GM19468 (cell line): ENCODE measurements at regions not wholly inside any gene's neighbourhood (a gene's known extent, or its start where the extent isn't known, plus 50 kb on each side); places are given as distances from the start of the nearest gene placed in this dataset.

Experiments used
- ATAC-seq: cut with Tn5 transposase; IDR thresholded peaks from one replicate; pipeline ENCODE4 v1.9.1; 2021; ENCODE audit warnings: mild to moderate bottlenecking, moderate library complexity, moderate number of reproducible peaks; ENCODE audit not compliant: unreplicated experiment; ENCODE audit errors: extremely low read depth

DNA sequence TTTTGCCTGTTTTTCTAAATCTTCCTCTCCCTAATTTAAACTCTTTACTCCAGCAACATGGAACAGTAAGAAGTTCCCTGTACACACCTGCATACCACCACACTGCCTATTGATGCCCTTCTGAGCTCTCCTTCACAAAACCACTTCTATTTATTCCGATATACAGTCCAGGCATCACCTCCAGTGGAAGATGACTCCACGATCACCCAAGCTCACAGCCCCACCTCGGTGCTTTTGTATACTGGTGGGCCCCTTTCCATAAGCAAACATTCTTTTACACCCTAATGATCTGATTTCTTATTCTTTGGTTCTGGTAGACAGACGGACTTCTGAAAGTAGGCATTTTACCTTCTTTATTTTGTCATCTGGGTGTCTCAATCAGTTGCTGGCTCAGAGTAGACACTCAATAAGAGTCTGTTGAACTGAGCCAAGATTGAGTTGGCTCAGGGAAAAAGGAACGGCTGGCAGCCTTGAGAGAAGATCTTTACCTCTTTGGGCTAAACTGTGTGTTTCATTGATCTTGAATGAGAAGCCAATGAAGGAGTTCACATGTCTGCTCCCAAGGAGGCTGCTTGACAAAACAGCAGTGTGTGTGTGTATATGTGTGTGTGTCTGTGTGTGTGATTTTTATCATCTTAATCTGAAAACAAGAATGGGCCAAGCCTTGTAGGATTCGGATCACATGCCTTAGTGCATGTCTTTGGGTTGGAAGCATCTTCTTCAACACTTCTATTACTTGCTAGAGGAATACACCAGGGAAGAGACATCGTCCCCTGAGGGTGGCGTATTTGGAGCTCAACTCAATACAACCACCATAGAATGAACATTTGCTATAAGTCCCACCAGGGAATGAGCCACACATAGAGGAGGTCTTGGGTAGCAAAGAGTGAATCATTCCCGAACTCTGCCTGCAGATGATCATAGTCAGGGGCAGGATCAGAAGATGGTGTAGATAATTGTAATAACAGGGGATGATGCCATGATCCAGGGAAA lies 341.8 kb downstream of the CYRIA start:
- ATAC-seq, result no peak

DNA sequence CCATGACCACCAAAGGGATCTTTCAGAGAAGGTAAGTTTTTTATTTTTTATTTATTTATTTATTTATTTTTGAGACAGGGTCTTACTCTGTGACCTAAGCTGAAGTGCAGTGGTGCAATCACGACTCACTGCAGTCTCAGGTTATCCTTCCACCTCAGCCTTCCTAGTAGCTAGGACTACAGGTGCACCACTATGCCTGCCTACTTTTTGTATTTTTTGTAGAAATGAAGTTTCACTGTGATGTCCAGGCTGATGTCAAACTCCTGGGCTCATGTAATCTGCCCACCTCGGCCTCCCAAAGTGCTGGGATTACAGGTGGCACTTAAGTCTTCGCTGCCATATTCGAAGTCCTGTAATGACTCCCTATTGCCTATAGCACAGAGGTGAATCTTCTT lies 342.5 kb downstream of the CYRIA start:
- ATAC-seq, result no peak

DNA sequence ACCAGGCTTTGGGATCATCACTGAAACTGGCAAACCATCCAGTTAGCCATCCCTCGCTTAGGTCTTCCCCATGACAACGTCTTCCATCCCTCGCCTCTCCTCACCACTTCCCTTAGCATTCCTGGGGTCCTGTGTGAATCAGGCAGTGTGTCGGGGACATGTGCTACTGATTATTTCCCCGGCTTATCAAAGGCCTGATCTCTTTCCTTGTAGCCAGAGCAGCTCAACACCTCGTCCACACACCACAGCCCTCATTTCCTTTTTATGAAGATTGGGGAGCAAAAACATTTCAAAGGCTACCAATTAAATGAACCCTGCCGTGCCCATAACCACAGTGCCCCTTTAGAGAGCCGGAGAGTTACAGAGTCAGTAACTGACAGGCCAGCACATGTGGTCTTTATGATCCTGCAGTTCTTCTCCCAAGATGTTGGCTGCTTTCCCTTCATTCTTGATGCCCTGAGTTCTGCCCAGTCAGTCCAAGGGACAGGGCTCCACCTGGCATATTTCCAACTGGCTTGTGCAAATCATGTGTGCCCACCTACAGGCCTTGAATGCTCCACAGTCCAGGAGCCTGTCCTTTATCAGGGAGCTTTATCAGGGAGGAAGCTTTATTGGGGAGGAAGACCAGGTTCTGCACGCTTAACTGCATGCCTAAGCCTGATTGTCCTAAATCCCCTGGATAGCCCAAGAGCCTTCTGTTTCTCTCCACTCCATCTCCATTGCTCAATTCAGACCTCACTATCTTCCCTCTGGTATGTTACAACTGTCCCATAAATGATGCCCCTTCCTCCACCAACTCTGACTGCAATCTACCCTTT lies 343.1 kb downstream of the CYRIA start:
- no peak for ATAC-seq

DNA sequence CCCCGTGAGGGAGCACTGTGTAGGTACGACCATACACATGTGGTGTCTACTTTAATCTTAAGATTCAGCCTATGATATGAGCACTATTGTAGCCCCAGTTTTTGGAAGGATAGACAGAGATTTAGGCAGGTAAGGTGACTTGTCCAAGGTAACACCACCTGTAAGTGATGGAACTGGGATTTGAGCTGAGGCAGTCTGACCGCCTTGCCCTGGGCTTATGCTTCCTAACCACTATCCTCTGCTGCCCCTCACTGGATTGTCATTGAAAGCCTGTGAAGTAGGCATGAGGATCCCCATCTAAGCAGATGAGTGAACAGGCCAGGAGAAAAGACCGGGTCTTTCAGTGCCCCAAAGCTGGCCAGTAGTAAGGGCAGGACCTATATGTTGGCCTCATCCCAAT lies 343.8 kb downstream of the CYRIA start:
- no peak for ATAC-seq

DNA sequence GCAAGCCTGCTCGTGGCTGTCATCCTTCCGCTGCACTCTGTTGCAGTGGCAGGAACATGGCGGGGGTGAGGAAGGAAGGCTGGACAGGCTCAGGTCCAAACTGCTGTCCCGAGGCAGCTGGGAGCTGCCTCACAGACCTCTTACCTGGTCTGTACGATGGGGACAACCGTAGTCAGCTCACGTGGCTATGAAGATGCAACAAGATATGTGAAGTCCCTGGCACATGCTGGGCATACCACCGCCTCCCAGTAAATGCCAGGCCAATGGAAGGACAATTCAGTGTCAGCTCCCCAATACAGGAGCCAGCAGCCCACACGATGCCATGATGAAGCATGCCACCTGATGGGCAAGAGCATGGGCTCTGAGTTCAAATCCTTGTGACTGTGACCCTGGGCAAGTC lies 344.4 kb downstream of the CYRIA start:
- ATAC-seq, result no peak

DNA sequence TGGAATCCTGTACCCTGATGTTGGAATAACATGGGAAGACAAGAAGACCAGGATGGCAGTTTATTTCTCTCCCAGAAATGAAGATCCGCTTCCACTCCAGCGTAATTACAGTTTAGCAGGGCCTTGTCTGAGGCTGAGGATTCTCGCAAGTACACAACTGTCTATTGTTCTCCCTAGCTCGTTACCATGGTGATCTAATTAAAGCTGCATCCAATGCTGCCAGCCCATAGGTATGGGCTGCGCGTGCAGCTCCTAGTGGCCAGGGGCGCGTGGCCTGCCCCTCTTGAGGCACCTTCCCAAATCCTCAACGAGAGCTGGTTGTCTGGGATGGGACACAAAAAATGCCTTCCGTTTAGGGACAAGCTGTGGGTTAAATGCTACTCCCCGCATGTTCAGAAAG lies 344.9 kb downstream of the CYRIA start:
- ATAC-seq, result no peak

DNA sequence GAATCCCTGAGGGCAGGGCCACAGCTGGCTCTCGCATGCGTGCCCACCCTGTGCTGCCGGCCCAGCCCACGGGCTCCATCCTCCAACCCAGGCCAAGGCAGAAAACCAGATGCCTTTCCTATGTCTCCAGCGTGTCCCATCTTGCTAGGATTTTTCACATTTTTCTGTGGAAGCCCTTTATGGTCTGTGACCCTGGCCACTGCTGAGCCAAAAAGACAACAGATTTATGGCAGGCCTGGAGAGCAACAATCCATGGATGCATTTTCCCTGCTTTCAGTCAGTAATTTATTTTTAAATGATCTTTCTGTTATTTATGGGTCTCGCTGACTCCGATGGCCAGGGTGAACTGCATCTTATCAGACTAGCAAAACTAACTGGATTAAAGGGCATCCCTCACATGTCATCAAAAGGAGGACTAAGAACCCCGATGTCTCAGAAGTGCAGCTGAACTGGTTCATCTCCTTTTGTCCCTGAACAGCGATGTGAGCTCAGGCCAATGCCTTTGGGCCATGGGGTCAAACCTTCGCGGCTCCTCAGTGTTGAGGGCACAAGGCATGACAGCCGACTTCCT lies 346.0 kb downstream of the CYRIA start:
- ATAC-seq, result no peak

DNA sequence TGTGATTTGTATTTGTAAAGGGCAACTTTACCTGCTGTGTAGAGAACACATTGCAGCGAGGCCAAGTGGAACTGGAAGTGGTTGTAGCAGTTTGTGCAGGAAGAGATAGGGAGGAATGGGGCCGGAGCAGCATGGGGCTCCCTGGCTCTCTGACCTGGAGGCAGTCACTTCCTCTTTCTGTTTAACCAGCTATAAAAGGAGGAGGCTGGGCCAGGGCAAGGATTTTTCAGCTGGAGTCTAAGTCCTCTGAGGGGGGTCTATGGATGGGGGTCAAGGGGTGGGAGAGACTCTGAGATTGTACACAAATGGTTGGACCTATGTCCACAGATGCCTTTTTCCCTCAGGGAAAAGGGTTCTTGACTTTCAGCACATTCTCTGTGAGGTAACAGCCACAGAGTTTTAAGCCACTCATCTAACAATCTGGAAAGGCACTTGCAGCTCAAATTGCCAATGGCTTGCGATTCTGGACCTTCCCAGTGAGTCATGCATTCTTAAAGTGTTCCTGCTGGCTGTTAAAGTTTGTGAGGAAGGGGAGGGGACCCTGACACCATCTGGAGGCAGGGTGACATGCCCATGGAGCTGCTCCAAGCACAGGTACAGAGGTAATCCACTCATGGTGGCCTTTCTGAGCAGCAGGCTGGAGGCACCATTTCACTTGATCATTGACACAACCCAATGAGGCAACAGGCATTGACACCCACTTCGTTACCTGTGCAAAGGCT lies 347.0 kb downstream of the CYRIA start:
- ATAC-seq, result no peak

DNA sequence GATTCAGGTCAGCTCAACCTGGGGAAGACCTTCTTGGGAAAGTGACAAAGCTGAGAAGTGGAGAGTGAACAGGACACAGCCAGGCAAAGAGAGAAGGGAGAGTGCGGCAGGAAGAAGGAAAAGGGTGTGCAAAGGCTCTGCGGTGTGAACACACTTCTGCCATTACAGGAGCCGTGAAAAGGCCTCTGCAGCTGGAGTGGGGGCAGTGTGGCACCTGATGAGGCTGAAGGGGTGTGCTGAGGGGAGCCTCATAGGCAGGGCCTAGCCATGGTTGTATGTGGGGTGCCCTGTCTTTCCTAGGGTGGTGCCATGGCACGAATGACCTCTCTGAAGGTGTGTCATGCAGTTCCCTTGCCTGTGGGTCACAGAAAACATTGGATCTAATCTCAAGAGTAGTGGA lies 347.6 kb downstream of the CYRIA start:
- no peak for ATAC-seq

DNA sequence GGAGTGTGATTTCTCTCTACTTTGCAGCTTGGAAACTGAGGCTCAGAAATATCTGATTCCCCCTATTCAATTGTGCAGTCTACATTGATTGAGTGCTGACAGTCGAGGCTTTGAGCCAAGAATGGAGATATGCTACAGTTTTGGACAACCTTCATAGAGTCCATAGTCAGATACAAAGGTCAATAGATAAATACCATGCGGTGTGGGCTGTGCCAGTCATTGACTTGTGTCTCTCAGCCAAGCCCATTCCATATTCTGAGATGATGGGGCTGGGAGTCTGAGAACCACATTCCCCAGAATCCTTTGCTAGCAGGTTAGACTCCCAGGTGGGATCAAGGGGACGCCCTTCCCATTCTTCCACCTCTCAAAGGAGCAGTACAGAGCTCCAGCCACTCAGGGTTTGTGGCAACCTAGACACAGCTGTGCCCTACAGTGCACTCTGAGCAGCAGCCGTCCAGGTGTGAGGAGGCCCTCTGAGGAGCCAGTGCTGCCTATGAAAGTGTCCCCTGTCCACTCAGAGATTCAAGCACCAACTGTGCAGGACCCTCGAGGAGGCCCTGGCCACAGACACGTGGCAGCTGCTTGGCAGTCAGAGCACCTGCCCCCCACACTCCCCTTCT lies 348.3 kb downstream of the CYRIA start:
- no peak for ATAC-seq

DNA sequence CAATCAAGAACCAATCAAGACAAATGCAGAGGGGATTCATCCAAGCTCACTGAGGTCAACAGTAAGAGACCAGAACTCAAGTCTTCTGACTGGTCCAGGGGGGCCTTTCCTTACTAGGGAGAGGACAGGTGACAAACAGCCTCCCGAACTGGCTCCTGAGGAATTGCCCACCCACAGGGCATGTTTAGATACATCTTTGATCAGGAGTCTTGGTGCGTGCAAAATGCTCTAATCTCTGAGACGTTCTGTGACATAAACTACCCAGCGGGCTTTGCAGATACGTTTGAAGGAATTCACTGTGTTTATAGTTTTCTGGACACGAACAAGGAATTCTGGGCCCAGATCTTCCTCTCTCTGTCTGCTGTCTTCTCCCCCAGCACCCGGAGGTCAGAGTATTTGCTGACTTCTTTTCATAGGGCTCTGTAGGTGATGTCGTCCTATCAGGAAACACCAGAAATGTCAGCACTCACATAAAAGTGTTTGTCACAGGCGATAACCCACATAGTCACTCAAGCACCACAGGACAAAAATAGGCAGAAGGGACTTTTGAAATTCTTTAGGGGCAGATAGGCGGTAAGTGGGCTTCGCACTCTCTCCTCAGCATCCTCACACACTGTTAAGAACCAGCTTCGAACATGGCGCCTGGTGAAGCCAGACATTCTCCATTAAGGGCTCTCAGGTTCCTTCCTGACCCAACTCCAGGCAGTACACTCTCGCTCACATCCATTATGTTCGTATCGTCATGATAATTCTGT lies 349.0 kb downstream of the CYRIA start:
- no peak for ATAC-seq

DNA sequence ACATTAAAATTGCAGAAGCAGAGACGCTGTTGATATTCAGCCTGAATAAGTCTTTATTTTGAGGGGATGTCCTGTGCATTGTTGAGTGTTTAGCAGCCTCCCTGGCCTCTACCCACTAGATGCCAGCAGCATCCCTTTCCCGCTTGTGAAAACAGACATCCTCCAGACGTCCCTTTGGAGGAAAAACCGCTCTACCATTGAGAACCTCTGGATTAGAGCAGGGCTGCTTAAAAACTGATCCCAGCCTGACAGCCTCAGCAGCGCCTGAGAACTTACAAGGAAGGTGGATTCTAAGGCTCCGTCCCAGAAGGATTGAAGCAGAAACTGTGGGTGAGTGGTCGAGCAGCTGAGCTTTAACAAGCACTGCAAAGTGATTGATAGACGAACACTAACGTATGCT lies 349.7 kb downstream of the CYRIA start:
- ATAC-seq, result no peak

DNA sequence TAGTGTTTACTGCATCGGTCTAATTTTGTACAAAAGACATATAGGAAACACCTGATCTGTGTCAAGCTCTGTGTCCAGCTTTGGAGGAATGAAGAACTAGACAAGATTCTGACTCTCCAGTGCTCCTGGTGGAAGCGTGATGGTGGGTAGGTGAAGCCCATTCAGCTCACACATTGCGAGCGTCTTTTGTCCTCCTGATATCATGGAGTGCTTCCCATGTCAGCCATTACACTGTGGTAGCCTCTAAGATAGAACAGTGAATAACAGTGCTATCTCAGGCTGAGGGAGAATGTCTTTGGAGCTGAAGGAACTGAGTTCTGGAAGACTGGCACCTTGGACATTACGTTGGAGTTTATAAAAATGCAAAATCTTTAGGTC lies 350.2 kb downstream of the CYRIA start:
- no peak for ATAC-seq

DNA sequence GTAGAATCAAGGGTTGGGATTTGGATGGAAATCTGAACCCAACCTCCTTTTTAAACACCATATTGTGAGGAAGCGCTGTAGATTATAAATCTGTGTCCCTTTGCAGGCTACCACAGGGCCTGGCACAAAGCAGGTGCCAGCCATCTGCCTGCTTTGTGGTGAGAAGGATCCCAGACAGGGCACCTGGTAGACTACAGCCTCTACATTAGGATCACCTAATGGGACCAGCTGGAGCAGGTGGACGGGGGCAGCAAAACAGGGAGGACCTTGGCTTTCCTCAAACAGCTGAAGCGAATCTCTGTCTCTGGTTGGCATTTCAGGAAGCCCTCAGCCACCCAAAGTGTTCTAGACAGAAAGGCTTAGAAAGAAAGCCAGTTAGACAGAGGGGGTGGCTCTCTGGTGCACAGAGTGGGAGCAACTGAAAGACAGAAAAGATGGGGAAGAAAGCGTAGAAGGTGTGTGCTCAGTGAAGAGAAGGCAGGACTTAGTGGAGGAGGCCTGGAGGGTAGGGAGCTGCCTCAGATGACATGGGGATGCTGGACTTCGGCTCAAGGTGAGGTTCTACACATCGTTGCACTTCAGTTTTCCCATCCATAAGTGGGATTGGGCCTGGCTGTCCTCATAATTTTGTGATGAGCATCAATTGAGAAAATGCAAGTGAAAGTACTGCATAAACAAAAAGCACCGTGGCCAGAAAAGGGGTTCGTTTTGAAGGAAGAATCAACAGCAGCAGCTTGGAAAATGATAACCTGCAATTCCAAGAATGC lies 350.8 kb downstream of the CYRIA start:
- no peak for ATAC-seq

DNA sequence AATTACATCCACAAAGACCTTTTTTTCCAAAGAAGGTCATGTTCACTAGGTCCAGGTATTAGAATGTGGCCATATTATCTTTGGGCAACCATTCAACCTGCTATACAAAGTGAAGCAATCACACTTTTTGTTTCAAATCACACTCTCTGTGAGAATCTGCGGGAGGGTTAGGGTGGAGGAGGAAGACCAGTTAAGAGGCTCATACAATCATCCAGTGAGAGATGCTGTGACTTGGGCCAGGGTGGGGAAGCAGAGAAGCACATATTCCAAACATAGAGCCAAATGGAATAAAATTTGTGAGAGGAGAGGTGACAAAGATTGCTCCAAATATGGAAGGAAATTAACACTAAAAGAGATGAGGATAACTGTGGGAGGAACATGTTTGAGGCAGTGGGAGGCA lies 351.6 kb downstream of the CYRIA start:
- ATAC-seq, result no peak

DNA sequence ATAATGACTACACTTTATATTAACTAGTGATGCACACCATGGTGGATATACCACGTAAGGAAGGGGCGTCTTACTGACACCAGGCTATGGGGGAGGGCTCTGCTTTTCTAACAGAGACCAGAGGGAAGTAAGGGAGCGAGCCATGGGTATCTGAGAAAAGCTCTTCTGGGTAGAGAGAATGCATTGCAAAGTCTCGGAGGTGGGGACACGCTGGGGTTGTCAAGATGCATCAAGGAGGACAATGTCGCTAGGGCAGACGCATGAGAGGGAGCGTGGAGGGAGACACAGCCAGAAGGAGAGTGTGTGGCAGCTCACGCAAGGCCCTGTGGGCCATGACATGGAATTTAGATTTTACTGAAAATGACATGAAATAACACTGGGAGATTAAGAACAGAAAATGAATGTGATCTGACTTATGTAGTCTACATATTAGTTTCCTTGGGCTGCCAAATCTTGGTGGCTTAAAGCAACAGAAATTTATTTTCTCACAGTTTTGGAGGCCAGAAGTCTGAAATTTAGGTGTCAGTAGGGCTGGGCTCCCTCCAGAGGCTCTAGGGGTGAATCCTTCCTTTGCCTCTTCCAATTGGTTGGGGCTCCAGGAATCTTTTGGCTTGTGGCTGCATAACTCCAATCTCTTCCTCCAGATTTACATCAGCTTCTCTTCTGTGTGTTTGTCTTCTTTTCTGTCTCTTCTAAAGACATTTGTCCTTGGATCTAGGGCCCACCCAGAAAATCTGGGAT lies 352.2 kb downstream of the CYRIA start:
- no peak for ATAC-seq

DNA sequence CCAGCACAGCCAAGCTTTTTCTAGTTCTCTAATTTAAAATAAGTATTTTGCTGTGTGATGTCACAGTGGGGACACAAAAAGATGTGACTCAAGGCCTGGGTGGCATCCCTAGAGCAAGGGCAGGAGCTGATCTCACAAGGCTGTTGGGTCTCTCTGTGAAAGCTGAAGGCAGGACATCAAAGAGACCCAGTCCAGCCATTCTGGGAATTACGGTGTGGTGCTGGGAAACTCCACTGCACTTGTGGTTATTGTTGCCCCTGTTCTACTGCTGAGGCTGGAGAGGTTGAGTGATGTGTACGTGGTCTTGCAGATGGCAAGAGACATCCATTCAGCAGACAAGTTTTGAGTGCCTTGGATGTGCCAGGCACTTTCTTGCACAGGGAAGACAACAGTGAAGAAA lies 352.9 kb downstream of the CYRIA start:
- ATAC-seq, result no peak
